ENCODE measurements at regions not wholly inside any gene's neighbourhood (a gene's known extent, or its start where the extent isn't known, plus 50 kb on each side); places are given as distances from the start of the nearest gene placed in this dataset.

DNA sequence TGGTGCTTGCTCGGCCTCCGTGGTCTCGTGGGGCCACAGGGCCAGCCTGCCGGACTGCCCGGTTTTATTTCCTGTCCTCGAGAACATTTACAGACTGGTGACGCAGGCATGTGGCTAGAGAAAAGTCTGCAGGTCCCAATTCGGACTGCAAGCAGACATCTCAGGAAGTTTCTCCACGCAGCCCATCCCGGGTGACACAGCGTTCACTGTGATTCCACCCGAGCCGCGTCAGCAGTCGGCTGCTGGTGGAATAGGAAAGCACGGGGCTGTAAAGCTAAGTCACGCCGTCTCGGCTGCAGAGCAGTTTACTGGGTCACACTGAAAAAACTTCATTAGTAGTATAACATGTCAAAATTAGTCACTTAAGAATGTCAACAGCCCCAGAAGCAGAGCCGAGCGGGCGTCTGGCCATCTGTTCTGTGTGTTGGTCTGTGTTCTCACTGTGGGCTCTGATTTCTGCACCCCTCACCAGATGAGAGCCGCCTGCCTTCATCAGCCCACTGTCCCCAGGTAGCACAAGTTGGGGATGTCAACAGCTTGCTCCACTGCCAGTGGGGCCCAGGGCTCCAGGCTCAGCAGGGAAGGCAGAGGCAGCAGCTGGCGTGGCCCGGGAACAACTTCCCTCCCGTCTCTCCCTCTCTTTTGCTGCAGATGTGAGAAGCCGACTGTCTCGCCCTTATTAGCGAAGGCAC, 363.7 kb downstream of the IRX2 start:
- TF ChIP-seq, protein P1, sequence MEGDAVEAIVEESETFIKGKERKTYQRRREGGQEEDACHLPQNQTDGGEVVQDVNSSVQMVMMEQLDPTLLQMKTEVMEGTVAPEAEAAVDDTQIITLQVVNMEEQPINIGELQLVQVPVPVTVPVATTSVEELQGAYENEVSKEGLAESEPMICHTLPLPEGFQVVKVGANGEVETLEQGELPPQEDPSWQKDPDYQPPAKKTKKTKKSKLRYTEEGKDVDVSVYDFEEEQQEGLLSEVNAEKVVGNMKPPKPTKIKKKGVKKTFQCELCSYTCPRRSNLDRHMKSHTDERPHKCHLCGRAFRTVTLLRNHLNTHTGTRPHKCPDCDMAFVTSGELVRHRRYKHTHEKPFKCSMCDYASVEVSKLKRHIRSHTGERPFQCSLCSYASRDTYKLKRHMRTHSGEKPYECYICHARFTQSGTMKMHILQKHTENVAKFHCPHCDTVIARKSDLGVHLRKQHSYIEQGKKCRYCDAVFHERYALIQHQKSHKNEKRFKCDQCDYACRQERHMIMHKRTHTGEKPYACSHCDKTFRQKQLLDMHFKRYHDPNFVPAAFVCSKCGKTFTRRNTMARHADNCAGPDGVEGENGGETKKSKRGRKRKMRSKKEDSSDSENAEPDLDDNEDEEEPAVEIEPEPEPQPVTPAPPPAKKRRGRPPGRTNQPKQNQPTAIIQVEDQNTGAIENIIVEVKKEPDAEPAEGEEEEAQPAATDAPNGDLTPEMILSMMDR (IDR thresholded peaks at IDR 0.05): no peak
- TF ChIP-seq ZFX (IDR thresholded peaks at IDR 0.05; ENCODE audit: borderline replicate concordance): no peak
- H3K27ac ChIP-seq: no peak overlapping the region

DNA sequence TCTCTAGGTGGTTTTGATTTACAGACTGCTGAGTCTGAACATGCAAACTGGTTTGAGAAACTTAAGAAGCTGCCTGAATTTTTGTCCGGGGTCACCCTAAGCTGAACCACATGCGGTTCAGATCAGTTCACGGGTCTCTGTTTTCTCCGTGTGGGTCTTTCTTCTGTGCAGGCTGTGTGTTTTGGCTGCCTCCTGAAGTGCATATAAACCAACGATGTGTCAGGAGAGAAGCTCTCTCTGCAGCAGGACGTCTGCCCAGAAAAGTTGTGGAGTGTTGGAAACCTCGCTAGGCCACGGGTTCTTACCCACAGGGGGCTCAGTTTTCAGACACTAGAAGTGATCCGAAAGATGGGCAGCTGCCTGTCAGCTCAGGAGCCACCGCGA, 364.2 kb downstream of the IRX2 start:
- TF ChIP-seq ZFX (IDR thresholded peaks at IDR 0.05; ENCODE audit: borderline replicate concordance): no peak
- TF ChIP-seq, protein P1 (IDR thresholded peaks at IDR 0.05): no peak

DNA sequence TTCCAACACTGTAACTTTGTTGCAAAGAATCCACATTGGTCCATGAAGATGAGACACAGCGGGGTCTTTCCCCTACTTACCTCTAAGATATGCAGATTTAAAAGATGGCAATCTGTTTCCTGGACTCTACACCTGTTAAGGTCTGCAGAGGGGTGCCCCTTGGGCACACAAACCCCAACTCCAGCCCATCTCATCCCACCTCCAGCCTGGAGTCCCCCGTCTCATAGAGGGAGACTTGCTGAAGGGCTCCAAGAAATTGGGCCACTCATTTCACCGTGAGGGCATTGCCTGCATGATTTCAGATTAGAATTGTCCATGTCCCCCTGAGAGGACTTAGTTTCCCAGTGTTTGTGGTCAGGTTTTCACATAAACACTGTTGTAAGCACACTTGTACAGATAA, 365.7 kb downstream of the IRX2 start:
- no peak overlapping the region for H3K27ac ChIP-seq
- no peak for TF ChIP-seq ZFX (IDR thresholded peaks at IDR 0.05; ENCODE audit: borderline replicate concordance)
- TF ChIP-seq, protein P1 (IDR thresholded peaks at IDR 0.05): no peak

More for the DNA sequence above, 364.2 kb downstream of the IRX2 start:
- H3K27ac ChIP-seq: no peak overlapping the region

DNA sequence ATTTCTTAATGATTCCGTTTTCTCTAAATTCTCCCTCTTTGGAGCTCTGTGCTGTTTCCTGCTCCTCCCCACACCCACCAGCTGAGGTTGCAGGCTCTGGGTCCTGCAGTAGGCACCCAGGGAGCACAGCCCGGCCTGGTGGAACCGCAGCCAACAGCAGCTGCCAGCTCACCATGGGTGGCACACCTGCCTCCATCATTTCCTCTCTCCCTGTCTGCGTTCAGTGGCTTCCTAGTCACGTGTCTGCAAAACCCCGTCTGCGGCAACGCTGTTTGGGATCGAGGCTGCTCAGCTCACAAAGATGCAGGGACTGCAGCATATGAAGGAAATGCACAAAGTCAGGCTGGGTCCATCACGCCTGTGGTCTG, 367.8 kb downstream of the IRX2 start:
- no peak overlapping the region for H3K27ac ChIP-seq
- no peak for TF ChIP-seq ZFX (IDR thresholded peaks at IDR 0.05; ENCODE audit: borderline replicate concordance)
- TF ChIP-seq, protein P1 (IDR thresholded peaks at IDR 0.05): no peak

DNA sequence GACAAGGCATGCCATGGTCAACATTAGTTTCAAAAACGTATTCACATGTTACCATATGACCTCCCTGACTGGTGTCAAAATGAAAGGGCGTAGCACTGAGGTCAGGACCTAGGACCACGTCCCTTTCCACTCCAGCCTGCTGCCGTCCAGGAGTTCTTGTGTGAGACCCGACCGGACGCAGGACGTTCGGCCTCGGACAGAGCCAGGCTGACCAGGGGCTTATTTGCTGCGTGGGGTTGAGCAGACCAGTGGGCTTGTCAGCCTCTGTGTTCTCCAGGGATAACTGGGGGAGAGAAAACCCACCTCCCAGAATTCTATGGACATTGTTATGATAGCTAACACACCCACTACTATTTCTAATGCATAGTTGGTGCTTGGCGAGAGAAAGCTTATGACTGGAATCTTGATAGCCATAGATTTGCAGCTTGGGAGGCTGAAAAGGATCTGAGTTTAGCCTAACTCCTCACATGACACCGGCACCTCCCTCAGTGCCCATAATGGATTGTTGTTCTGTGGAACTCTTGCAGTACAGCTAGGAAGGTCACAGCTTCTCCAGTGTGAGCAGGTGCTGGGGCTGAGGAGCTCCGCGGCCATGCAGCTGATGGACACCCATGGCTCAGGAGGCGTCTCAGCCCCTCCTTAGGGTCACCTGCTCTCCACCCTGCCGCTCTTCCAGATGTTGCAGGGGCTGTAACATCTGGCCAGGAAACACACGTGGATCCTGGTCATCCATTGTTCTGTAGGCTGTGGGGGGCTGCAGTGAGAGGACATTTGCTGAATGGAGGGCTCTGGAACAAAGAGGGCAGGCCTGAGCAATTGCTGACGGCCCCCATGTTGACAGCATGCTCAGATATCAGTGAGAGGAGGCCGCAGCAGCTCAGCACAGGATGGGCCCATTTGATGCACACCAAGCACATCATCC, 368.4 kb downstream of the IRX2 start:
- TF ChIP-seq ZFX (IDR thresholded peaks at IDR 0.05; ENCODE audit: borderline replicate concordance): no peak
- TF ChIP-seq, protein P1 (IDR thresholded peaks at IDR 0.05): no peak
- no peak overlapping the region for H3K27ac ChIP-seq

DNA sequence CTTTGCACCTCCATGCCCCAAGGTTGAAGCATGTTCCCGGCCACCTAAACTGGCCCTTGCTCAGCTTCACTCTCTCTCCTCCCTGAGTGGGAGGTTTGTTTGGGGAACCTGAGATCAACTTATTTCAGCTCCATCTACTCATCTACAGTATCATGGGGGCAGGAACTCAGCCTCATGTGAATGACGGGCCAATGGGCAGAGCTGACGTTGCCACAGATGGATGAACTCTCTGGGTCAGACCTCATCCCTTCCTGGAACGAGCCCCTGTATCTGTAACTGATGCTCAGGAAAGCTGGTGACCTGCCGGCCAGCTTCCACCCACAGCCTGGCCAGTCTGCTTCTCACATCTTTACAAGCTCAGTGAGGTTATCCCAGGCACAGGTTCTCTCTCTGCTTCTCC, 369.6 kb downstream of the IRX2 start:
- no peak for TF ChIP-seq ZFX (IDR thresholded peaks at IDR 0.05; ENCODE audit: borderline replicate concordance)
- TF ChIP-seq, protein P1 (IDR thresholded peaks at IDR 0.05): no peak
- H3K27ac ChIP-seq: no peak overlapping the region

DNA sequence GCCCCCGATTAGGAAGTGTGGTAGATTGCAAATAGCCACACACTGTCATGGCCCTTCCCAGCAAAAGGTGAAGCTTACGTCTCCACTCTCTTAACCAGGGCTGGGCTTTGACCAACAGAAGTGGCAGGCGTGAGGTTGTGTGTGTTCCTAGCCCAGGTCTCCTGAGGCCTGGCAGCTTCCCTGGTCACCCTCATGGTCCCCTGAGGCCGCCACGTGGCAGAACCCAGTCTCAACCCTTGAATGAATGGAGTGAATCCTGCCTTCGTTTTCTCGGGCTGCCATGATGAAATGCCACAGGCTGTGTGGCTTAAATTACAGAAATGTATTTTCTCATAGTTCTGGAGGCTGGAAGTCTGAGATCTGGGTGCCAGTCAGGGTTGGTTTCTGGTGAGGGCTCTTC, 370.4 kb downstream of the IRX2 start:
- H3K27ac ChIP-seq: no peak overlapping the region
- TF ChIP-seq, protein P1 (IDR thresholded peaks at IDR 0.05): no peak
- no peak for TF ChIP-seq ZFX (IDR thresholded peaks at IDR 0.05; ENCODE audit: borderline replicate concordance)
